Stomach (tissue), 4 donors: ENCODE measurements at regions not wholly inside any gene's neighbourhood (a gene's known extent, or its start where the extent isn't known, plus 50 kb on each side); places are given as distances from the start of the nearest gene placed in this dataset.

Experiments
- CTCF ChIP-seq, 7 experiments: fragments of 450-650 bp in 4 of 7; fragments of 200-600 bp in 3 of 7; sonication (generic) in 3 of 7; IDR thresholded peaks; one replicate each; pipeline ENCODE4 v1.5.1; 2016 to 2019; ENCODE audit warnings: antibody characterized with exemption in 7 of 7, control low read depth in 2 of 7, mild to moderate bottlenecking in 1 of 7
- EP300 ChIP-seq: sonication (generic); formaldehyde crosslinking; IDR thresholded peaks from one replicate; pipeline ENCODE4 v1.6.1; 2017; ENCODE audit warnings: antibody characterized with exemption

GRCh38 chr19:29085630-29086029, 127.3 kb downstream of the UQCRFS1 start:
- TF ChIP-seq CTCF (IDR thresholded peaks at IDR 0.05) (no peak), EP300 (no peak)
